GM12892 (cell line): ENCODE measurements at regions not wholly inside any gene's neighbourhood (a gene's known extent, or its start where the extent isn't known, plus 50 kb on each side); places are given as distances from the start of the nearest gene placed in this dataset.
A peak's percentile ranks its signal among the peaks of the same experiment; 100 is the strongest.

Experiments used
- DNase-seq: peaks from one replicate; pipeline ENCODE4 v3.0.0; 2011; ENCODE audit not compliant: insufficient read length
- FAIRE-seq: peaks from 2 replicates; lab custom pipeline; 2011; peaks lifted over from hg19 to GRCh38; lab: Jason Lieb, UNC
- POLR2A ChIP-seq: IDR thresholded peaks from 2 replicates; pipeline ENCODE4 v1.6.1; 2011; ENCODE audit warnings: low read depth, low read length, control low read depth
- POLR2AphosphoS5 ChIP-seq: IDR thresholded peaks from 2 replicates; pipeline ENCODE4 v1.6.1; 2011; ENCODE audit warnings: low read depth, low read length, control low read depth
- TAF1 ChIP-seq: IDR thresholded peaks from 2 replicates; pipeline ENCODE4 v1.6.1; 2011; ENCODE audit warnings: low read depth, mild to moderate bottlenecking, control low read depth, low read length, borderline replicate concordance

GRCh38 chr2:149271575-149271974 is 58.8 kb upstream of the LYPD6 start:
- FAIRE-seq (peak; percentile 92), DNase-seq (peak; percentile 5)
- TF ChIP-seq POLR2AphosphoS5 (no peak), POLR2A (no peak), TAF1 (no peak)

- TF ChIP-seq POLR2AphosphoS5 (no peak), POLR2A (no peak), TAF1 (no peak)
- no peak for FAIRE-seq
- no peak for DNase-seq
Measured at GRCh38 chr2:149278161-149278871, 52.1 kb upstream of the LYPD6 start.

GRCh38 chr2:149278872-149279264 is 51.5 kb upstream of the LYPD6 start:
- DNase-seq (no peak), FAIRE-seq (no peak)
- TF ChIP-seq TAF1 (no peak), POLR2A (no peak), POLR2AphosphoS5 (no peak)
